ENCODE measurements at regions not wholly inside any gene's neighbourhood (a gene's known extent, or its start where the extent isn't known, plus 50 kb on each side); places are given as distances from the start of the nearest gene placed in this dataset.
"Not testable (repeated sequence)": the region's sequence is repeated elsewhere in the genome, so short reads cannot be mapped to it uniquely, and the experiment has no call there.

DNA sequence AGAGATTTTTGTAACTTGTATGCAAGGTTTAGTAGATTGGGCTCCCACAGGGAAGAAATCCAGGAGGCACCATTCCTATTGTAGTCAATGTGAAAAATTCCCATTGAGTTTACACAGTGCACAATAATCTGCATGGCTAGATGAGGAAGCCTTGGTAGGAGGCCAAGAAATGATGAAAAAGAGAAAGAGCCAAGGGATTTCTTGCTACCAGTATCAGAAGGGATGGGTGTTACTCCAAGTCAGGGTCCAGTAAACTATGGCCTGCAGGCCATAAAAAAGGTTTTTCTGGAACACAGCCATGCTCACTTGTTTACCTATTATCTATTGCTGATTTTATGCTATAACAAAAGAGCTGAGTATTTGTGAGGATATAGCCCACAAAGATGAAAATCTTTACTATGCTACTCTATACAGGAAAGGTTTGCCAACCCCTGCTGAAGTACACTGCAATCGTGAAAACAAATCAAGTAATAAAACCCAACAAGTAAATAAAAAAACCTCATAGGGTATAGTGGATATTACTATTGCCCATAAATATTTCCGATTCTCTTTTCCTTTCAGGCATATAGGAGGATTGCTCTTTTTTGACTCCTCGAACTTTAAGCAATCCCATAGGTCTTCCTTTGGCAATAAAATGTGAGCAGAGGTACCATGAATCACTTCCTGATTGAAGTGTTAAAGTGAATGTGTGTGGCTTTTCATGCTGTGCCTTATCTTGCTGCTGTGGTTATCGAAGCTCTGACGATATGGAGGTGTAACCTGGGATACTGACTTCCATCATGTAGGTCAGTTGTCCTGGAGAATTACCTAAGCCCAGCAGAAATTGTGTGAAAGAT lies 256.3 kb upstream of the MAGI2 start:
- no peak for DNase-seq

DNA sequence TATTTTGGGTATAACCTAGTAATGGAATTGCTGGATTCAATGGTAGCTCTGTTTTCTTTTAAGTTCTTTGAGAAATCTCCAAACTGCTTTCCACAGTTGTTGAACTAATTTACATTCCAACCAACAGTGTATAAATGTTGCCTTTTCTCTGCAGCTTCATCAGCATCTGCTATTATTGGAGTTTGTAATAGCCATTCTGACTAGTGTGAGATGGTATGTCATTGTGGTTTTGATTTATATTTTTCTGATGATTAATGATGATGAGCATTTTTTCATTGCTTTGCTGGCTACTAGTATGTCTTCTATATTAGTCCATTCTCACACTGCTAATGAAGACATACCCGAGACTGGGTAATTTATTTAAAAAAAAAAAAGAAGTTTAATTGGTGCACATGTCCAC lies 248.6 kb upstream of the MAGI2 start:
- DNase-seq, result no peak

- DNase-seq, result no peak
Observed at GRCh38 chr7:79692015-79692414, 238.5 kb upstream of the MAGI2 start.

DNA sequence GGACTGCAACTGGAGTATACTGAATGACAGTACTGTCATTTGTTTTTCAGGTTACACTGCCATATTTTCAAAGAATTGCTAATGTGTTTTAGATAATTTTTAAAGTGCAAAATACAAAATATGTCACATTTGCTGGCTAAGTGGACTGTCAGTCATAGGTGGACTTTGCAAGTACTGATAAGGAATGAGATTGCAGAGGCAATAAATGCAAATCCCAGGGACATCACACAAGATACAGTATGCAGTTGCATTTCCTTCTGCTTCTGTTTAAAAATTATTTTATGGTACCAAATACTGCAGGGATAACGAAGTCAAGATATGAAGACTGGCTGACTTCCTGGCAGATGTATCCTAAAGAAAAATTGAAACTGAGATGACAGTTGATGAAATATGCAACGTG lies 237.6 kb upstream of the MAGI2 start:
- no peak for DNase-seq

- no peak for DNase-seq
Observed at GRCh38 chr7:79684384-79684783, 230.9 kb upstream of the MAGI2 start.

DNA sequence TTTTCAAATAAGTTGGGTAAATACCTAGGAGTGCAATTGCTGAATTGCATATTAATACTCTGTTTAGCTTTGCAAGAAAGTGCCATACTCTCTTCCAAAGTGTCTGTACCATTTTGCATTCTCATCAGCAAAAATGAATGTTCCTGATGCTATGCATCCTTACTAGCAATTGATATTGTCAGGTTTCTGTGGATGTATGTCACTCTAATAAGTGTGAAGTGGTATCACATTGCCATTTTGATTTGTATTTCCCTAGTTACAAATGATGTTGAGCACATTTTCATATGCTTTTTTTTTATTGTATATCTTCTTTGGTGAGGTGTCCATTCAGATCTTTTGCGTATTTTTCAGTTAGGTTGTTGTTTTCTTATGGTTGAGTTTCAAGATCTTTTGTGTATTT lies 230.4 kb upstream of the MAGI2 start:
- DNase-seq, result no peak

DNA sequence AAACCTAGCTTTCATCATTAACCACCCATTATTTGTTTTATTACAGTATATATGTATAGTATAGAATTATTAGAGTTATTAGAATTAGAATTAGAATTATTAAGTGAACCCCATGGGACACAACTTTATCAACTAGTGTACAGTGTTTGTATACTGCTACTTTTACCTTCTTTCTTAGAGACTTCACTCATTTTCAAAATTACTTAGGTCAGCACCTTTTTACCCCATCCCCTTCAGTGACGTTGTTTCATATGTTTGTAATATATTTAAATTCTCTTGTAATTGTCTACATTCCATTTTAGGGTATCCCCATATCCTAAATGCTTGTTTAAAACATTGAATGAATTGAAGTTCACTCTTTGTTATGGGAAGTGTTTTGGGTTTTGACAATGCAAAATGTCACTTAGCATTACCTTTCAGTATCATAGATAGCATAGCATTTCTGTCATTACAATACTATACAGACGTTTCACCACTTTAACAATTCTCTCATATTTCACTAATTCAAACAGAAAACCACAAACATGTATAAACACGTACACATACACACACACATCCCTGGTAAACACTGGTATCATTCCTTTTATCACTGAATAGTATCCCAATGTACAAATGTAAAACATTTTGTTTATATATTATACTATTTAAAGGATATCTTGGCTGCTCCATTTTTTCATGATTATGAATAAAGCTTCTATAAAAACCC lies 229.9 kb upstream of the MAGI2 start:
- DNase-seq, result no peak

GRCh38 chr7:79681454-79681853 lies 228.0 kb upstream of the MAGI2 start:
- DNase-seq, result no peak

- DNase-seq, result no peak
Observed at GRCh38 chr7:79673969-79674368, 220.5 kb upstream of the MAGI2 start.

- no peak for DNase-seq
Observed at GRCh38 chr7:79673421-79673820, 220.0 kb upstream of the MAGI2 start.

DNA sequence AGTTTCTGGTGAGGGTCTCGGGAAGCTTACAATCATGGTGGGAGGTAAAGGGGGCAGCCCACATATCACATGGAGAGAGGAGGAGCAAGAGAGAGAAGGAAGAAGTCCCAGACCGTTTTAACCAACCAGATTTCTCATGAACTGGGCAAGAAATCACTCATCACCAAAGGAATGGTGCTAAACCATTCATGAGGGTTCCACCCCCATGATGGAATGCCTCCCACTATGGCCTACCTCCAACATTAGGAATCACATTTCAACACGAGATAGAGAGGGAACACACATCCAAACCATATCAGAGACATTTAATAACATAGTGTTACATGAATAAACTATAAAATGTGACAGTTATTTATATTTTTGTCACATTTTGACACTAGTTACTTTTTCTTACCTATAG lies 214.8 kb upstream of the MAGI2 start:
- no peak for DNase-seq

GRCh38 chr7:79666472-79666871 lies 213.0 kb upstream of the MAGI2 start:
- DNase-seq, result no peak

DNA sequence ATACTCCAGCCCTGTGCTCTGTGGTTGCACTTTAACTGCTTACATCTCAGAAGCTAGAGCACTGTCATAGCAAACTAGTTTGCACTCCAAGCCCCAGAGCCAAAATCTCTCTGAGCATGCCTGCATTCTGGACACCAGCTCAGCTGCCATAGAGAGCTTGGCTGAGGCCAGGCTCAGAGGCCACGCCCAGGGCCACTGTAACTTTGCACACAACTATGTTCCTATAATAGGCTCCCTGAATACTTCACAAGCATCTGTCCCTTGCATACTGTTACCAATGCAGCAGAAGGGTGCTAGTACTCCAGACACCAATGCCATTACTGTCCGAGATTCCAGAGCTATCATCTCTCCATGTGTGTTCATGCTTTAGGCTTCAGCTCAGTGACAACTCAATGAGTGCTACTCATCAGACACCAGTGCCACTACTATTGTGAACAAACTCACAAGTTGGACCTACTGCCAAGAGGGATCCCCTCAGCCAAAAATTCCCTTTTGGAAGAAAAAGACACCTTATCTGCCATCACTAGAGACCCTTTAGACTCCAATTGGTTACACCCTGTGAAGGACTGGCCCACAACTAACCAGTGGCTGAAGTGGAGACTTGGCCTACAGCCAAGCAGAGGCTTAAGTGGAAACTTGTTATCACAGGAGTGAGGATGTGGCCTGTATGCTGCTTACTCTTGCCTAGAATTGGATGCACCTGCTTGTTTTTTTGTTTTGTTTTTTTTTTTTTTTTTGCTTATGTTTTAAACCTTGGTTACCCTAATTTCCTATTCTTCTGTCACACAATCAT lies 211.6 kb upstream of the MAGI2 start:
- no peak for DNase-seq

DNA sequence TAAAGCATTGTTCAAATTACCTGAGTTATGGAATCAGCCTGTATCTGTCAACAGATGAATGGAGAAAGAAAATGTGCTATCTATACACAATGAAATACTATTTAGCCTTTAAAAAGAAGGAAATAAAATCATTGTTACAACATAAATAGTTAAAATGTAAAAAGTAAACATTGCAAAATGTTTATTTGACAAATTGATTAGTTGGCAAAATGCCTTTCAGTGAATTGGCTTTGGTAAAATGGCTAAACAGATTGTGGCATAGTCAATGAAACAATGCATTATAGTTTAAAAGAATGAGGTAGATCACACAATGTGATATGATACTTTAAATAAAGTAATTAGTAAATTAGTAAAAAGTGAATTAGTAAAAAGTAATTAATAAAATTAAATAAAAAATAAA lies 204.8 kb upstream of the MAGI2 start:
- no peak for DNase-seq

DNA sequence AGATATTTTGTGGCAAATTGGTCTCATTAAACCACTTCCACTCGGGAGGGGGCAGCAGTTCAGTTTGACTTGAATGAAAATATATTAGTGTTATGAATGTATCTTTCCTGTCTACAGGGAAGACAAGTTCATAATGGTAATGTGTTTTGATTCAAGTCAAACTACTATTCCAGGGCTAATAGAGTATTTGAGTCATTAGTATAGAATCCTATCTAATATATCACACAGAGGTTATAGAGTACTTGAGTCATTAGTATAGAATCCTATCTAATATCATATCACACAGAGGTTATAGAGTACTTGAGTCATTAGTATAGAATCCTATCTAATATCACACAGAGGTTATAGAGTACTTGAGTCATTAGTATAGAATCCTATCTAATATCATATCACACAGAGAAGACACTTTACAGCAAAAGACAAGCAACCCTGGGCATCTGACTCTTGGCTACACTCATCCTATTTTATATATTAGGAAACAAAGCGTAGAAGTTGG lies 199.7 kb upstream of the MAGI2 start:
- no peak for DNase-seq

- DNase-seq, result no peak
Observed at GRCh38 chr7:79652619-79653018, 199.2 kb upstream of the MAGI2 start.

GRCh38 chr7:79647711-79648110 lies 194.2 kb upstream of the MAGI2 start:
- DNase-seq, result no peak

DNA sequence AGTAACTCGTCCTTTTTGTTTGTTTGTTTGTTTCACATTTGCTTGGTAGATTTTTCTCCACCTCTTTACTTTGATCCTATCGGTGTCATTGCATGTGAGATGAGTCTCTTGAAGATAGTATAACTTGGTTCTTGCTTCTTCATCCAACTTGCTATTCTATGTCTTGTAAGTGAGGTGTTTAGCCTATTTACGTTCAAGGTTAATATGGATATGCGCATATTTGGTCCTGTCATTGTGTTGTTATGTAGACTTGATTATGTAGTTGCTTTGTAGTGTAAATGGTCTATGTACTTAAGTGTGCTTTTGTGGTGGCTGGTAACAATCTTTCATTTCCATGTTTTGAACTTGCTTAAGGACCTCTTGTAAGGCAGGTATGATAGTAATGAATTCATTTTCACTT lies 192.8 kb upstream of the MAGI2 start:
- DNase-seq, result no peak

DNA sequence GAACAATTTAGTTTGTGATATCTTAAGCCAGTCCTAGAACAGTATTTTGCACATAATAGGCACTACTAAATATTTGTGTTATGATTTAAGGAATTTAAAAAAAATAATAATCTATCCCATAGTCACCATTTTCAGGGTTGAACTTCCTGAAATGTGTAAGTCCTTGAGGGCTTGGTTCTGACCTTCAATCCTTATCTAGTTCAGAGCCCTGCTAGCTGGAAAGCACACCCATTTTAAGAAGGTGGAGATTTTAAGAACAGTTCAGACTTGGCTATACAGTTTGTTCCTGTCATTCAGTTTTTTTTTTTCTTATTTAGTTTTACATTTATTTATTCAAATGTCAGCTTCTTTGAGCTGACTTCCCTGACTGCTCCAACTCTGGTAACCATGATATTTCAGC lies 183.4 kb upstream of the MAGI2 start:
- no peak for DNase-seq

- not testable (repeated sequence) for DNase-seq
Observed at GRCh38 chr7:79625921-79626320, 172.5 kb upstream of the MAGI2 start.

- DNase-seq, result no peak
Observed at GRCh38 chr7:79624336-79624735, 170.9 kb upstream of the MAGI2 start.

- DNase-seq, result no peak
Observed at GRCh38 chr7:79622781-79623180, 169.3 kb upstream of the MAGI2 start.

- DNase-seq, result no peak
Observed at GRCh38 chr7:79620291-79620690, 166.8 kb upstream of the MAGI2 start.

- no peak for DNase-seq
Observed at GRCh38 chr7:79619216-79619615, 165.7 kb upstream of the MAGI2 start.
